Endothelial cell of umbilical vein (primary cell): ENCODE measurements at regions not wholly inside any gene's neighbourhood (a gene's known extent, or its start where the extent isn't known, plus 50 kb on each side); places are given as distances from the start of the nearest gene placed in this dataset.

Source experiments
- BruUV-seq: library from RNA; stranded (reverse); fragments of 400-500 nt; replicated peaks from 2 replicates; lab custom pipeline; 2021; lab: Mats Ljungman, UMichigan
- CTCF ChIA-PET: fragments of 300-600, 350-600 bp; sonication (Branson Sonifier 250); formaldehyde crosslinking; loops from one replicate; lab custom pipeline; 2021; ENCODE audit warnings: antibody characterized with exemption, inconsistent platforms; lab: Charles Lee
- POLR2A ChIA-PET: fragments of 300-600, 350-600 bp; sonication (Branson Sonifier 250); formaldehyde crosslinking; loops from one replicate; lab custom pipeline; 2021; ENCODE audit warnings: antibody characterized with exemption, inconsistent platforms; lab: Charles Lee
- DNase-seq: peaks from one replicate; pipeline ENCODE4 v3.0.0-alpha.2; 2011; ENCODE audit warnings: low read depth, low spot score
- FAIRE-seq: peaks from 2 replicates; lab custom pipeline; 2011; peaks lifted over from hg19 to GRCh38; lab: Jason Lieb, UNC
- H2AFZ ChIP-seq: 2 replicates; pipeline ENCODE4 v1.6.0; 2012; ENCODE audit warnings: low read depth, low read length, control low read depth, inconsistent platforms
- H3K27ac ChIP-seq: 2 replicates; pipeline ENCODE4 v1.5.1; 2011; ENCODE audit warnings: low read depth, mild to moderate bottlenecking, control low read depth, low read length, moderate library complexity; ENCODE audit not compliant: insufficient read depth
- H3K27me3 ChIP-seq, 2 experiments: 2 replicates each; pipeline versions ENCODE4 v1.6.0 to v1.6.1; 2011; ENCODE audit warnings: low read length in 2 of 2, mixed read lengths in 1 of 2; ENCODE audit not compliant: control insufficient read depth in 2 of 2, insufficient read depth in 2 of 2
- H3K36me3 ChIP-seq, 2 experiments: 2 replicates in 1 of 2; 3 replicates in 1 of 2; pipeline ENCODE4 v1.5.1; 2011; ENCODE audit warnings: low read length in 2 of 2, mild to moderate bottlenecking in 1 of 2, moderate library complexity in 1 of 2; ENCODE audit not compliant: control insufficient read depth in 2 of 2, insufficient read depth in 2 of 2; ENCODE audit errors: extremely low read depth in 1 of 2
- H3K4me1 ChIP-seq: 3 replicates; pipeline ENCODE4 v1.5.1; 2011; ENCODE audit warnings: mild to moderate bottlenecking, low read length; ENCODE audit not compliant: control insufficient read depth, insufficient read depth; ENCODE audit errors: extremely low read depth
- H3K4me2 ChIP-seq: 2 replicates; pipeline ENCODE4 v1.6.1; 2011; ENCODE audit warnings: low read length, control low read depth, mixed read lengths; ENCODE audit not compliant: insufficient read depth
- H3K4me3 ChIP-seq, 3 experiments: fragments of 200-600 bp in 1 of 3; sonication (generic), shearing (Covaris generic) in 1 of 3; replicated peaks in 1 of 3; 2 replicates each; pipeline ENCODE4 v1.5.1; 2011 to 2016; ENCODE audit warnings: control low read depth in 3 of 3, low read length in 3 of 3, mild to moderate bottlenecking in 2 of 3, inconsistent platforms in 1 of 3, low read depth in 1 of 3, moderate library complexity in 1 of 3; ENCODE audit not compliant: insufficient read depth in 1 of 3
- H3K79me2 ChIP-seq: 2 replicates; pipeline ENCODE4 v1.6.0; 2012; ENCODE audit warnings: low read length, inconsistent platforms; ENCODE audit not compliant: control insufficient read depth, insufficient read depth
- H3K9ac ChIP-seq: replicated peaks from 2 replicates; pipeline ENCODE3; 2011; ENCODE audit warnings: low read length, control low read depth; ENCODE audit not compliant: insufficient read depth; ENCODE audit errors: extremely low read depth
- H3K9me1 ChIP-seq: replicated peaks from 3 replicates; pipeline ENCODE4 v1.6.0; 2011; ENCODE audit warnings: mild to moderate bottlenecking, low read length; ENCODE audit not compliant: control insufficient read depth, insufficient read depth; ENCODE audit errors: extremely low read depth
- H3K9me3 ChIP-seq: replicated peaks from 2 replicates; pipeline ENCODE4 v1.5.1; 2012; ENCODE audit warnings: low read length, inconsistent platforms; ENCODE audit not compliant: control insufficient read depth, insufficient read depth
- H4K20me1 ChIP-seq: replicated peaks from 2 replicates; pipeline ENCODE3; 2011; ENCODE audit warnings: mild to moderate bottlenecking, low read length; ENCODE audit not compliant: control insufficient read depth, insufficient read depth; ENCODE audit errors: extremely low read depth
- EZH2 ChIP-seq: IDR thresholded peaks from 2 replicates; pipeline ENCODE4 v1.6.1; 2012; ENCODE audit warnings: borderline replicate concordance, low read depth, mild to moderate bottlenecking, moderate library complexity, low read length, inconsistent platforms; ENCODE audit not compliant: severe bottlenecking
- FOS ChIP-seq: IDR thresholded peaks from 2 replicates; pipeline ENCODE4 v1.6.1; 2011; ENCODE audit warnings: mild to moderate bottlenecking, low read length, moderate library complexity, borderline replicate concordance; ENCODE audit not compliant: insufficient read depth
- GATA2 ChIP-seq: IDR thresholded peaks from 2 replicates; pipeline ENCODE4 v1.7.0; 2011; ENCODE audit warnings: low read depth, mild to moderate bottlenecking, moderate library complexity, mixed read lengths, low read length; ENCODE audit not compliant: insufficient read length, insufficient read depth
- JUN ChIP-seq: IDR thresholded peaks from 2 replicates; pipeline ENCODE4 v1.6.1; 2011; ENCODE audit warnings: borderline replicate concordance, low read depth; ENCODE audit not compliant: insufficient read length, insufficient read depth
- MYC ChIP-seq: IDR thresholded peaks from one replicate; pipeline ENCODE4 v1.6.1; 2011; ENCODE audit warnings: mild to moderate bottlenecking, low read depth, low read length
- POLR2A ChIP-seq: IDR thresholded peaks from 2 replicates; pipeline ENCODE4 v1.6.1; 2012; ENCODE audit warnings: low read depth, mild to moderate bottlenecking, control low read depth, low read length
- POLR2AphosphoS5 ChIP-seq: IDR thresholded peaks from 2 replicates; pipeline ENCODE4 v1.6.1; 2012; ENCODE audit warnings: low read depth, mild to moderate bottlenecking, control low read depth, low read length, moderate library complexity; ENCODE audit not compliant: insufficient read depth
- dilution Hi-C: fragments of 300-500 bp; cut with MboI; formaldehyde crosslinking; loops from one replicate; pipeline ENCODE4 v1.15.0; 2019; ENCODE audit warnings: low sequenced_read_pairs; ENCODE audit not compliant: extremely low pct_ligation_motif_present
- intact Hi-C: fragments of 100-400 bp; cut with micrococcal nuclease; formaldehyde crosslinking; loops from one replicate; pipeline ENCODE4 v1.10.0; 2022
- TF ChIP-seq, protein P1 (sequence below): IDR thresholded peaks from 2 replicates; pipeline ENCODE4 v1.6.1; 2011; ENCODE audit not compliant: insufficient read depth, insufficient read length
- TF ChIP-seq, protein P2 (sequence below), 2 donors: IDR thresholded peaks; 1 replicate in 1 of 2; 2 replicates in 1 of 2; pipeline ENCODE4 v1.5.1; 2011; ENCODE audit warnings: low read length in 2 of 2, mild to moderate bottlenecking in 2 of 2, moderate library complexity in 2 of 2, control low read depth in 1 of 2, inconsistent platforms in 1 of 2, low read depth in 1 of 2; ENCODE audit not compliant: insufficient read depth in 1 of 2; ENCODE audit errors: extremely low read depth in 1 of 2

DNA sequence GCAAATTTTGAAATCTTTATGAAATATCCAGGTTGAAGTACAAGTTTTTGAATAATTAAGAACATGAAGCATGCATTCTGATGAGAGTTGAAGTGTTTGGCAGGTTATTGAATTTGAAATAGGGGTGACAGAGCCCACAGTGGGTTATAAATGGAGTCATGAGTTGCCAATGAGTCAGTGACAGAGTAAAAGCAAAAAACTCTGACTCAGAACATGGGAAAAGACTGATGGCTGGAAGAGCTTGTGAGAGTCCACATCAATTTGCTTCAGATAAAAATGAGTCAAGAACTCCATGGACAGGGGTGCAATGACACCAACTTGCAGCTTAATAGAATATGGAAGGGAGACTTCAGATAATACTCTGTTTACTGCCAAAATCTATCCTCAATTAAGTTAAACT lies 105.3 kb downstream of the SLC6A15 start:
- intact Hi-C loops, result no loop called here
- dilution Hi-C loops, result no loop called here
- no peaks in the 10 kb centered on the region for H3K9me3 ChIP-seq
- H3K79me2 ChIP-seq, result no peaks in the 10 kb centered on the region
- no peak overlapping the region for H3K27ac ChIP-seq
- no peak overlapping the region for H2AFZ ChIP-seq
- H3K4me2 ChIP-seq, result no peak overlapping the region
- FAIRE-seq, result no peak
- H4K20me1 ChIP-seq, result no peaks in the 10 kb centered on the region
- CTCF ChIA-PET, result interaction anchor here (1.2 kb wide), 1 partner anchor 36 kb away, joined by 5 read pairs; no protein-coding TSS in a partner anchor
- no peak overlapping the region for H3K4me3 ChIP-seq
- no peak overlapping the region for H3K9ac ChIP-seq
- H3K9me1 ChIP-seq, result peaks cover 2% of the 10 kb centered on the region
- H3K27me3 ChIP-seq, result no peaks in the 10 kb centered on the region
- POLR2A ChIA-PET, result no interaction called here
- no peak for DNase-seq
- no TSS peak for BruUV-seq
- TF ChIP-seq MYC (no peak), GATA2 (no peak), JUN (no peak), POLR2AphosphoS5 (no peak), EZH2 (no peak), POLR2A (no peak), FOS (no peak)
- TF ChIP-seq, protein P1, sequence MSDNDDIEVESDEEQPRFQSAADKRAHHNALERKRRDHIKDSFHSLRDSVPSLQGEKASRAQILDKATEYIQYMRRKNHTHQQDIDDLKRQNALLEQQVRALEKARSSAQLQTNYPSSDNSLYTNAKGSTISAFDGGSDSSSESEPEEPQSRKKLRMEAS, result no peak
- TF ChIP-seq, protein P2, sequence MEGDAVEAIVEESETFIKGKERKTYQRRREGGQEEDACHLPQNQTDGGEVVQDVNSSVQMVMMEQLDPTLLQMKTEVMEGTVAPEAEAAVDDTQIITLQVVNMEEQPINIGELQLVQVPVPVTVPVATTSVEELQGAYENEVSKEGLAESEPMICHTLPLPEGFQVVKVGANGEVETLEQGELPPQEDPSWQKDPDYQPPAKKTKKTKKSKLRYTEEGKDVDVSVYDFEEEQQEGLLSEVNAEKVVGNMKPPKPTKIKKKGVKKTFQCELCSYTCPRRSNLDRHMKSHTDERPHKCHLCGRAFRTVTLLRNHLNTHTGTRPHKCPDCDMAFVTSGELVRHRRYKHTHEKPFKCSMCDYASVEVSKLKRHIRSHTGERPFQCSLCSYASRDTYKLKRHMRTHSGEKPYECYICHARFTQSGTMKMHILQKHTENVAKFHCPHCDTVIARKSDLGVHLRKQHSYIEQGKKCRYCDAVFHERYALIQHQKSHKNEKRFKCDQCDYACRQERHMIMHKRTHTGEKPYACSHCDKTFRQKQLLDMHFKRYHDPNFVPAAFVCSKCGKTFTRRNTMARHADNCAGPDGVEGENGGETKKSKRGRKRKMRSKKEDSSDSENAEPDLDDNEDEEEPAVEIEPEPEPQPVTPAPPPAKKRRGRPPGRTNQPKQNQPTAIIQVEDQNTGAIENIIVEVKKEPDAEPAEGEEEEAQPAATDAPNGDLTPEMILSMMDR (IDR thresholded peaks at IDR 0.05; ENCODE audit: extremely low read depth in 1 of 2, insufficient read depth in 1 of 2, low read depth in 1 of 2, low read length in 2 of 2), result no peak
- H3K4me1 ChIP-seq, result no peaks in the 10 kb centered on the region
- H3K36me3 ChIP-seq, result no peaks in the 10 kb centered on the region
